GM12864 (cell line): ENCODE measurements at regions not wholly inside any gene's neighbourhood (a gene's known extent, or its start where the extent isn't known, plus 50 kb on each side); places are given as distances from the start of the nearest gene placed in this dataset.

ENCODE experiments used
- DNase-seq: peaks from one replicate; pipeline ENCODE4 v3.0.0-alpha.2; 2011; ENCODE audit warnings: low read depth
- H3K4me3 ChIP-seq: 2 replicates; pipeline ENCODE4 v1.5.1; 2011; ENCODE audit warnings: mild to moderate bottlenecking, low read depth, low read length, control low read depth
- CTCF ChIP-seq: IDR thresholded peaks from 2 replicates; pipeline ENCODE4 v1.5.1; 2011; ENCODE audit warnings: low read depth, mild to moderate bottlenecking, moderate library complexity, low read length, control low read depth, inconsistent platforms; ENCODE audit errors: missing control alignments

DNA sequence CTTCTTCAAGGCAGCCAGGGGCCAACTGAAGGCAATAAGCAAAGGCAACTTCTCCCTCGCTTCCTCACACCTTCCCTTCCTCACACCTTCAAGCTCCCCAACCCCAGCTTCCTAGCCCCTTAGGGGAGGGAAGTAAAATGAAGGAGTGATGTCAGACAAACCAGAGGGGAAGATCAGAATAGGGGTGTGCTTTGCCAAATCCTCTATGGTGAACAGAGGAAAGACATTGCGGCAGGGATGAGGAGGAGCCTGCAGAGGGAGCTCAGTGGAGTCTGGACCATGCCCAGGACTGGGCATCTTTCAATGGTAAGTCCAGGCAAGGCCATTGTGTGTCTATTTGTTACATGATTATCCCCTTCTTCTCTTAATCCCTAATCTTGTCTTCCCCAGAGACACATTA, 164.0 kb downstream of the TSHZ3 start:
- no peak for DNase-seq
- TF ChIP-seq CTCF: no peak
- H3K4me3 ChIP-seq: no peak overlapping the region

DNA sequence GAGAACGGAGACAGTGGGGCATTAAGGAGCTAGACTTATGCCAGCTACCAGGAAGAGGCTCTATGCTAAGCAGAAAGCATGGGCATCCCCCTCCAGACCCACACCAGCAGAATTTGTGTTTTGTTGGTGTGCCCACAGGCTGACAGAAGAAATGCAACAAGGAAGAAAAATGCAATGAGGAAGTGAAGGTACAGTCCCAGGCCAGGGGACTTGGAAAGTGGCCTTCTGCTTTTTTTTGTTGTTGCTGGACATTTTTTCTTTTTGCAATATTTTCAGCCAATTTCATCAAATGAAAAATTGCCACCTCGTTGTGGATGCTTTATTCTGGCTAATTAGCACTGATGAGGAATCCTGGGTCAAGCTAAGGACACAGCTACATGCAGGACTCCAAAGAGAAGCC, 167.7 kb downstream of the TSHZ3 start:
- TF ChIP-seq CTCF: no peak

DNA sequence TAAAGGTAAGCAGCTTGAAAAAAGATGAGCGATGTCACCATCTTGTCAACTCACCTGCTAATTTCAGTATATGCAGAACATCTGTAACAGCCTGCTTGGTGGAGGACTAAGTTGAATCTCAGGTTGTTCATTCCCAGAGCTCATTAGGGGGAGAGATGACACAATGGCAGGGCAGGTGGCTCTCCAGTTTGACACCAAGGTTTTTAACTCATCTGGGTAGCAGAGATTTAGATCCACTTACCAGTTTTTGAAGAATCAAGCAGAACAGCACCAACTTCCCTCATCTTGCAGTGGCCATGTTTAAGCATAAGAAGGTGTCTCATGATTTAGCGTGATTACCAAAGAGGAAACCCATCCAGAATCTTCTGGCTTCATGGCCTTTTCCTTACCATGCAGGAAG, 168.3 kb downstream of the TSHZ3 start:
- no peak for TF ChIP-seq CTCF
- DNase-seq: no peak
- no peak overlapping the region for H3K4me3 ChIP-seq

More for the DNA sequence above, 167.7 kb downstream of the TSHZ3 start:
- no peak overlapping the region for H3K4me3 ChIP-seq
- no peak for DNase-seq

DNA sequence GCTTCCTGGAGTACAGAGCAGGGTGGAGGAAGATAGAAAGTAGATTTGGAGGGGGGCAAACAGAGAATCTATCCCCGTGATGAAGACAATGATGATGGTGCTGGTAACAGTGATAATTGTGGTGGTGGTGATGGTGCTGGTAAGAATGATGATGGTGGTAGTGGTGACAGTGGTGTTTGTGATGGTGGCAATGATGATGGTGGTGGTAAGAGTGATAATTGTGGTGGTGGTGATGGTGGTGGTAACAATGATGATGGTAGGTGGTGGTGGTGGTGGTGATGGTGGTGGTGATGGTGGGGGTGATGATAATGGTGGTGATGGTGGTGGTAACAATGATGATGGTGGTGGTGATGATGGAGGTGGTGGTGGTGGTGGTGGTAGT, 169.8 kb downstream of the TSHZ3 start:
- no peak for DNase-seq
- no peak overlapping the region for H3K4me3 ChIP-seq
- no peak for TF ChIP-seq CTCF

DNA sequence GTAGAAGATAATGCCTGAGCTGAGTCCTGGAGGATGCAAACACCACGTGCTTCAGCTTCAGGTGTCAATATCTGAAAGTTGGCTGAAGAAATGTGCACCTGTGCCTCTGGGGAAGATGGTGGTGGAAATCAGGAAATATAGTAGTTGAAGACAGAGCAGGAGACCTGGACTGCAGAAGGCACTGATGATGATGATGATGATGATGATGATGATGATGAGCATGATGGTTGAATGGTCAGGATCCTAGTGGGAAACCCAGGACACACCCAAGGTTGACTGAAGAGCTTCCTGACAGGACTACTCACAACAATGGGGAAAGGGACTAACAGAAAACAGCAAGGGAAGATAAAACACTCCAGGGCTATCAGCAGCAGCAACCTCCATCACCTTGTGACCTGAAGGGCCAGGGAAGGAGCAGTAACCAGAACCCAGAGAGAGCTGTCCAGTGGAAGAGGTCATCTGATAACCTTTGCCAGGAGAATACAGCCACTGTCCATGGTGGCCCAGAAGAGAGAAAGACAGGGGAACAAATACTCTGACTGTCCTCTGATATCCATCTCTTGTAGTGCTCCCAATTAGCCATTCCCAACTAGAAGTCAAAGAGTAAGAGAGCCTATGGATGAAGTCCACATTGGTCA, 170.3 kb downstream of the TSHZ3 start:
- no peak for DNase-seq
- no peak for TF ChIP-seq CTCF
- H3K4me3 ChIP-seq: no peak overlapping the region

DNA sequence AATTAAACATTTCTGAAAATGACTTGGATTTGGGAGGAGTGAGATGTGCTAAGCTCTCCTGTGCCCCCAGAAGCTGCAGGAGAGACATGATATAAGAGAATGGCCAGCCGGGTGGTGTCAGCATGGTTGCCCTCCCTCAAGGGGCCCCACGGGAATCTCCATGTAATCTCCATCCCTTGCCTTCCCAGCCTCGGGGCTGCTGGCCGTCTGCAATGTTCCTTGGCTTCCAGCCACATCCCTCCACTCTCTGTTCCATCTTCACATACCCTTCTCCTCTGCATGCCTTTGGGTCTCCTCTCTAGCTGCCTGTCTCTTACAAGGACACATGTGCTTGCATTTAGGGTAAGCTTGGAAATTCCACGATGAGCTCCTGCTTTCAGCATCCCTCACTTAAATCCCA, 172.0 kb downstream of the TSHZ3 start:
- H3K4me3 ChIP-seq: no peak overlapping the region
- no peak for TF ChIP-seq CTCF
- no peak for DNase-seq
